K562 (cell line): ENCODE measurements at regions not wholly inside any gene's neighbourhood (a gene's known extent, or its start where the extent isn't known, plus 50 kb on each side); places are given as distances from the start of the nearest gene placed in this dataset.

Source experiments
- BRF1 ChIP-seq: IDR thresholded peaks from 3 replicates; pipeline ENCODE4 v1.6.1; 2011; ENCODE audit warnings: borderline replicate concordance, mild to moderate bottlenecking; ENCODE audit not compliant: insufficient read length; ENCODE audit errors: extremely low read depth
- CHCHD3 ChIP-seq: fragments of 250-450 bp; sonication (Bioruptor Pico); IDR thresholded peaks from 2 replicates; pipeline ENCODE4 v2.1.2; 2022; ENCODE audit warnings: mild to moderate bottlenecking
- CREB5 ChIP-seq: fragments of 250-450 bp; sonication (Bioruptor Pico); IDR thresholded peaks from 2 replicates; pipeline ENCODE4 v1.5.0; 2020; ENCODE audit warnings: mild to moderate bottlenecking
- CSDE1 ChIP-seq, 2 experiments: fragments of 450-650 bp; IDR thresholded peaks; 2 replicates each; pipeline ENCODE4 v1.6.1; 2016; ENCODE audit warnings: mild to moderate bottlenecking in 1 of 2
- FOXJ3 ChIP-seq: sonication (generic); formaldehyde crosslinking; IDR thresholded peaks from 2 replicates; pipeline ENCODE4 v1.4.0; 2020; ENCODE audit warnings: mild to moderate bottlenecking, missing genetic modification reagents
- HDAC2 ChIP-seq: fragments of 450-650 bp; IDR thresholded peaks from 2 replicates; pipeline ENCODE4 v1.6.1; 2016; ENCODE audit warnings: mild to moderate bottlenecking
- HINFP ChIP-seq: fragments of 450-650 bp; conservative IDR thresholded peaks from 2 replicates; pipeline ENCODE4 v1.6.1; 2016; ENCODE audit warnings: missing genetic modification characterization, low read depth, mild to moderate bottlenecking, control low read depth, missing compliant biosample characterization
- JUN ChIP-seq, 2 experiments: sonication (generic) in 1 of 2; formaldehyde crosslinking in 1 of 2; IDR thresholded peaks; 2 replicates each; pipeline versions ENCODE4 v1.6.1 to v1.8.0; 2012 to 2022; ENCODE audit warnings: borderline replicate concordance in 2 of 2, mild to moderate bottlenecking in 2 of 2, improper control_type of control experiment in 1 of 2, low read depth in 1 of 2, low read length in 1 of 2, missing genetic modification reagents in 1 of 2
- MAFG ChIP-seq: fragments of 450-650 bp; conservative IDR thresholded peaks from 2 replicates; pipeline ENCODE4 v1.6.1; 2016; ENCODE audit warnings: missing genetic modification characterization, missing compliant biosample characterization
- MCM3 ChIP-seq: fragments of 450-650 bp; IDR thresholded peaks from 2 replicates; pipeline ENCODE4 v1.6.1; 2016
- MCM7 ChIP-seq, 2 experiments: fragments of 450-650 bp; IDR thresholded peaks; 2 replicates each; pipeline ENCODE4 v1.6.1; 2016 to 2018
- PHB ChIP-seq: fragments of 250-450 bp; sonication (Bioruptor Pico); IDR thresholded peaks from 2 replicates; pipeline ENCODE4 v1.5.0; 2021
- PML ChIP-seq: IDR thresholded peaks from 2 replicates; pipeline ENCODE4 v1.6.1; 2012; ENCODE audit warnings: low read length, inconsistent platforms
- RAD21 ChIP-seq, 2 experiments: fragments of 250-450 bp in 1 of 2; fragments of 450-650 bp in 1 of 2; sonication (Bioruptor Pico) in 1 of 2; formaldehyde crosslinking in 1 of 2; IDR thresholded peaks in 1 of 2; conservative IDR thresholded peaks in 1 of 2; 2 replicates each; pipeline versions ENCODE4 v1.4.0 to v1.8.0; 2020 to 2022; ENCODE audit warnings: mild to moderate bottlenecking in 2 of 2, moderate library complexity in 1 of 2
- RBM25 ChIP-seq: fragments of 200-400 bp; formaldehyde crosslinking; IDR thresholded peaks from 2 replicates; pipeline ENCODE4 v1.6.1; 2018; ENCODE audit warnings: low read length, low read depth, moderate library complexity; ENCODE audit not compliant: severe bottlenecking
- SMAD3 ChIP-seq: fragments of 450-650 bp; formaldehyde crosslinking; conservative IDR thresholded peaks from 2 replicates; pipeline ENCODE4 v1.4.0; 2020; ENCODE audit warnings: mild to moderate bottlenecking
- TAF15 ChIP-seq: fragments of 200-400 bp; formaldehyde crosslinking; IDR thresholded peaks from 2 replicates; pipeline ENCODE4 v1.6.1; 2017; ENCODE audit warnings: mild to moderate bottlenecking, low read depth, low read length, moderate library complexity
- U2AF1 ChIP-seq: fragments of 200-400 bp; formaldehyde crosslinking; optimal IDR thresholded peaks from 2 replicates; pipeline ENCODE3; 2017; ENCODE audit warnings: mild to moderate bottlenecking, low read depth, low read length, moderate library complexity
- ZBTB17 ChIP-seq: fragments of 450-650 bp; formaldehyde crosslinking; IDR thresholded peaks from 2 replicates; pipeline ENCODE4 v1.4.0; 2020; ENCODE audit warnings: mild to moderate bottlenecking
- ZNF311 ChIP-seq: fragments of 250-450 bp; sonication (Bioruptor Pico); IDR thresholded peaks from 2 replicates; pipeline ENCODE4 v1.4.0; 2020; ENCODE audit warnings: mild to moderate bottlenecking, moderate library complexity
- ZNF609 ChIP-seq: sonication (generic); formaldehyde crosslinking; IDR thresholded peaks from 2 replicates; pipeline ENCODE4 v1.8.1; 2023; ENCODE audit warnings: missing genetic modification reagents, mild to moderate bottlenecking, borderline replicate concordance

GRCh38 chr7:138238734-138239659 lies 162.7 kb downstream of the AKR1D1 start (continued):
- TF ChIP-seq SMAD3 (CRISPR knock-in tag) = no peak
- no peak for TF ChIP-seq CHCHD3 (CRISPR knock-in tag)
- no peak for TF ChIP-seq MCM7 (IDR thresholded peaks at IDR 0.05)
- TF ChIP-seq CREB5 (CRISPR knock-in tag) = no peak
- no peak for TF ChIP-seq HDAC2
- no peak for TF ChIP-seq ZNF609 (CRISPR knock-in tag)
- no peak for TF ChIP-seq TAF15
- TF ChIP-seq FOXJ3 (CRISPR knock-in tag) = no peak
- TF ChIP-seq MAFG (tag) = 0 out of 2 replicates have a peak, but pooled peaks have one; percentile 26
- TF ChIP-seq PHB (CRISPR knock-in tag) = no peak
- no peak for TF ChIP-seq RAD21 (CRISPR knock-in tag; conservative IDR thresholded peaks at IDR 0.05 in 1 of 2, IDR thresholded peaks at IDR 0.05 in 1 of 2)
- TF ChIP-seq U2AF1 = no peak
- TF ChIP-seq JUN (IDR thresholded peaks at IDR 0.05; ENCODE audit: borderline replicate concordance, low read depth, low read length) = no peak
- TF ChIP-seq JUN (CRISPR knock-in tag; IDR thresholded peaks at IDR 0.05; ENCODE audit: borderline replicate concordance) = no peak
- TF ChIP-seq PML = no peak
- TF ChIP-seq CSDE1 (IDR thresholded peaks at IDR 0.05) = no peak
- TF ChIP-seq MCM3 = no peak
- TF ChIP-seq RBM25 = no peak
- no peak for TF ChIP-seq ZBTB17 (CRISPR knock-in tag)
- no peak for TF ChIP-seq ZNF311
- TF ChIP-seq HINFP (tag) = no peak
- no peak for TF ChIP-seq BRF1
